ENCODE measurements at regions not wholly inside any gene's neighbourhood (a gene's known extent, or its start where the extent isn't known, plus 50 kb on each side); places are given as distances from the start of the nearest gene placed in this dataset.
"Not testable (repeated sequence)": the region's sequence is repeated elsewhere in the genome, so short reads cannot be mapped to it uniquely, and the experiment has no call there.

DNA sequence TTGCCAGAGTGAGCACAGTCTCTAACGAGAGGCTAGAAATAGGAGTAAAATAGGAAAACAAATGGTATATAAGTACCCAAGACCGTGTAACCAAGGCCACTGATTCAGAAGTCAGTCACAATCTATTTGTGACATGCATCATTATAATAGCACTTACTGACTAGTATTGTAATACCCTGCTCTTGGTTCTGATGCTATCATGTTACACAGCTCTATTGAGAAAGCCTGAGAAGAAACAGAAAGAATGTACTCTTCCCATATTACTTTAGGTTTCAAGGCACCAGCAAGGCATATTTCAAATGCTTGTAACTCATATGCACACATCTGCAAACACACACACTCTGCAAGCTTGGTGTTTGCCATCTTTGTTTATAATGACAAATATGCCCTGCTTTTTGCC is 746.4 kb downstream of the SLC4A3 start:
- in situ Hi-C loops (cut with MboI; ENCODE audit: low pct_unique_long_range_greater_than_20kb, low sequenced_read_pairs): no loop called here

DNA sequence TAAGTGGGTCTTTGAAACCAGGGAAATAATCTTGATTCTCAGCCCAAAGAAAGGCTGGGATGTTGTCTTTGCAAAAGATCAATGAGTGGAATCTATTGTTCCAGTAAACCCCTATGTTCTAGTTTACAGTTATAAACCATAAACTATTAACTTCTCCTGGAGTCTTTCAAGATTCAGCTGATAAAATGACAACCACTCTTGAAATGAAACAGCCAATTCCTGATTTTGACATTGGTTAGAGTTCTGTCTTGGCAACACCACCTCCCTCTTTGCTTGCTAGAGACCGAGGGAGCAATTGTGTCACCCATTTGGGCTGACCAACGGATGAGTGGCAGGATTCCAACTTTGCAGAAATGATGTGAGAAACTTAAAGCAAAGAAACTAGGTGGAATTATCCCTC is 746.9 kb downstream of the SLC4A3 start:
- DNase-seq: no peak
- in situ Hi-C loops (cut with MboI; ENCODE audit: low pct_unique_long_range_greater_than_20kb, low sequenced_read_pairs): no loop called here

More for the DNA sequence above, 746.4 kb downstream of the SLC4A3 start:
- no peak for DNase-seq

DNA sequence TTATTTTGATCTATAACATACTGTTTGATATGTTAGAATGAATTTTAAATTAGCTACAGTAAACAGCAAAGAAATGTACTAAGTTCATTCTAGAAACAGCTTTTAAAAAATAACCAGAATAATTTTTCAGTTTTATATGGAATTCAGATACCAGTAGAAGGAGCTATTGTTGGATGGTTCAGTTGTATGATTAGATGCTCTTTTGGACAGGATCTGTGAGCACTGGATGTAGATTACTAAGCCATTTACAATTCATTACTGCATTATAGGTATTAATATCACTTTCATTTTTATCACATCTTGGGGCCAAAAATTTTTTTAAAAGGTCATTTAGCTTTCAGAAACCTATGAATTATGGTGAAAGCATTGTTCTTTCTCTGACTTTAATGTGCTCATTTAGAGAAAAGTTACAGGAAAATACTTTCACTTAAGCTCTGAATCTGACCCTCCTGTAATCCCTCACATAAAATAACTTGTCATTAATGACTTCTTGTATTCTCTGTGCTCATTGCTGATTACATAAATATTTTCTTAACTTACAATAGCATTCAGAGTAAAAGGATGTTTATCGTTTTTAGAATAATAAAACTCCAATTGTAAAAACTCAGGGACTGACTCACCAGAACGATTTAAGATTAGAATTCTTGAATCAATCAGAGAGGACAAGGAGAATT is 750.2 kb downstream of the SLC4A3 start:
- no peak for DNase-seq
- in situ Hi-C loops (cut with MboI; ENCODE audit: low pct_unique_long_range_greater_than_20kb, low sequenced_read_pairs): no loop called here

DNA sequence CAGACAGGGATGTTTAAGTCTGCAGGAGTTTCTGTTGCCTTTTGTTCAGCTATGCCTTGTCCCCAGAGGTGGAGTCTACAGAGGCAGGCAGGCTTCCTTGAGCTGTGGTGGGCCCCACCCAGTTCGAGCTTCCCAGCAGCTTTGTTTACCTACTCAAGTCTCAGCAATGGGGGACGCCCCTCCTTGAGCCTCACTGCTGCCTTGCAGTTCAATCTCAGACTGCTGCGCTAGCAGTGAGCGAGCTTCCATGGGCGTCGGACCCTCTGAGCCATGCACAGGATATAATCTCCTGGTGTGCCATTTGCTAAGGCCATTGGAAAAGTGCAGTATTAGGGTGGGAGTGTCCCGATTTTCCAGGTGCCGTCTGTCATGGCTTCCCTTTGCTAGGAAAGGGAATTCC is 760.3 kb downstream of the SLC4A3 start:
- in situ Hi-C loops (cut with MboI; ENCODE audit: low pct_unique_long_range_greater_than_20kb, low sequenced_read_pairs); DNase-seq: not testable (repeated sequence)

DNA sequence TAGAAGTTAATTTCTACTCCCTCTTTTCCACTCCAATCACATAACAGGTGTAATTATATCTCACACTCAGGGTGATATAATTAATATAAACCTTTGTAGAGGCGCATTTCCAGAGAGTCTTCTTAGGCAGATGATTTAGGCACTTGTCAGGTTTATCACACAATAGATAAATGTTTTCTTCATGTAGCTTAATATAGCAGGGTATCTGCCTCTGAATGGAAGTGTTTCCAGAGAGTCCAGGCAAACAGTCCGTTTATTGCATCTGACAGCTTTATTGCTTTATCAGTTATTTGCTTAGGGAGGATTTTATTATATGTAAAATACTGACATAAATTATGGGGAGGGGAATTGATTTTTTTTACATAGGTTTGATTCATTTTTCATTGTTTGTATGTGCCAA is 766.3 kb downstream of the SLC4A3 start:
- in situ Hi-C loops (cut with MboI; ENCODE audit: low pct_unique_long_range_greater_than_20kb, low sequenced_read_pairs): no loop called here
- DNase-seq: no peak

DNA sequence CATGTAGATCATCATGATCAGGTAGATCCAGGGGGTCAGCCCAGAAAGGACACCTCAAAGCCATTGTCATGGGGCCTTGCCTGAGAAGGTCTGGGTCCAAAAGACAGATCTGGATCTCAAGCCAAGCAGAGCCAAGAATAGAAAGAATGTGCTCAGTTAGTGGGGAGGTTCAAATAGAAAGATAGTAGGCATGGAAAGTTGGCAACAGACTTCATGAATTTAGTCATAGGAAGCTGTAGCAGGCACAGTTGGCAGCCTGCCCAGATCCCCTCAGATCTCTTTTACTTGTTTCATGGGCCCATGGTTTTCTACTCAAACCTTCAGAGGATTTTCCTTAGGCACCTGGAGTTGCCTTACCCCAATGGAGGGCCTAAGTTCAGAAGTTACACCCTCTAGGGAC is 767.0 kb downstream of the SLC4A3 start:
- DNase-seq: no peak
- in situ Hi-C loops (cut with MboI; ENCODE audit: low pct_unique_long_range_greater_than_20kb, low sequenced_read_pairs): no loop called here

DNA sequence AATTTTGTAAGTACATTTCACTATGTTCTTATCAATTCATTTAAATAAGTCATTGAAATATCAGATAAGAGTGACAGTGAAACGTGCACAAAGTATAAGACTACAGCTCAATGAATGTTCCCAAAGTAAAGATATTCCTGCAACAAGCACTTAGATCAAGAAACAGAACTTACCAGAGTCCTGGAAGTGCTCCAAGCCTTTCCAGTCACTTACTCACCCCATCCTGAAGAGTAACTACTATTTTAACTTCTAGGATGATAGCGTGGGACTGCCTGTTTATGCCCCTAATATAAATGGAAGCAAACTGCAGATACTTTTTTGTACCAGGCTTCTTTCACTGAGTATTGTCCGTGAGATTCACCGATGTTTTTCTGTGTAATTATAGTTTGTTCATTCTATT is 768.9 kb downstream of the SLC4A3 start:
- in situ Hi-C loops (cut with MboI; ENCODE audit: low pct_unique_long_range_greater_than_20kb, low sequenced_read_pairs): no loop called here
- DNase-seq: no peak

DNA sequence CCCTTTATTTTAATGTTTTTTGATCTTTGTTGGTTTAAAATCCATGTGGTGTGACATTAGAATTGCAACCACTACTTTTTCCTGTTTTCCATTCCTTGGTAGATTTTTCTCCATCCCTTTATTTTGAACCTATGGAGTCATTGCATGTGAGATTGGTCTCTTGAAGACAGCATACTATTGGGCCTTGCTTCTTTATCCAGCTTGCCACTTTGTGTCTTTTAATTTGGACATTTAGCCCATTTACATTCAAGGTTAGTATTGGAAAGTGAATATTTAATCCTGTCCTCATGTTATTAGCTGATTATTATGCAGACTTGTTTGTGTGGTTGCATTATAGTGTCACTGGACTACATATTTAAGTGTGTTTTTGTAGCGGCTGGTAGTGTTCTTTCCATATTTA is 782.9 kb downstream of the SLC4A3 start:
- in situ Hi-C loops (cut with MboI; ENCODE audit: low pct_unique_long_range_greater_than_20kb, low sequenced_read_pairs): no loop called here
- no peak for DNase-seq

DNA sequence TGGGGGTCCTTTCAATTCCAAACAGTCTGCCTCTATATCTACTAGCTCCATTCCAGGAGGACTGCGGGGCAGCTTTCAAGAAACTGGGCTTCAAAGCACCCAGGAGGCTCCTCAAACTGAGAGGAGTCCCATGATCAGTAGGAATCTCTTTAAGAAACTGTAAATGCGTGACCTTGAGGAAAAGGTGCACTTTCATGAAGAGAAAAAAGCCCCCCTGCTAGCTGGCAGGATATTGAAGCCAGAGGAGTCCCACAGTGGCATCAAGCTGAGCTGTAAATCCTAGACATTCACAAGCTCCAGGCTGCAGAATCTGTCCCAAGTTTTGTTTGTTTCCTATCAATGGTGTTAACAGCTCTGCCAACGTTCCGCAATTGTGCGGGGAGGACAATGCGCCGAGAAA is 790.1 kb downstream of the SLC4A3 start:
- no peak for DNase-seq
- in situ Hi-C loops (cut with MboI; ENCODE audit: low pct_unique_long_range_greater_than_20kb, low sequenced_read_pairs): no loop called here

DNA sequence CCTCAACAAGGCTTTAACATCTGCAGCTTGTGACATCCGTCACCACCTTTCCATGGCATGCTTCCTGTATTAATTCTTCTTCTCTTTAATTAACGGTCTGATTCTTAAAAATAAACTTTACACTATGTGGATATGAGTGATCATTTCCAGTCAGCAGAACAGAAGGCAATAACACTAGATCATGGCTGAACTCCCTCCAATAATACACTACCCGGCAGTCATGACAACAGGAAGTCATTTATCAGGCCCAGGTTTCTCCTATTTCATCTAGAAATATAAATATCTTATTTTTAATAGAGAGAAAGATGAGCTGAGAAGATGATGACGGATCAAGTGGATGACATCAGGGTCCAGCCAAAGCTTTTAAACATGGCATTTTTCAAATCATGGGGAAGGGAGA is 792.2 kb downstream of the SLC4A3 start:
- in situ Hi-C loops (cut with MboI; ENCODE audit: low pct_unique_long_range_greater_than_20kb, low sequenced_read_pairs): no loop called here
- no peak for DNase-seq

DNA sequence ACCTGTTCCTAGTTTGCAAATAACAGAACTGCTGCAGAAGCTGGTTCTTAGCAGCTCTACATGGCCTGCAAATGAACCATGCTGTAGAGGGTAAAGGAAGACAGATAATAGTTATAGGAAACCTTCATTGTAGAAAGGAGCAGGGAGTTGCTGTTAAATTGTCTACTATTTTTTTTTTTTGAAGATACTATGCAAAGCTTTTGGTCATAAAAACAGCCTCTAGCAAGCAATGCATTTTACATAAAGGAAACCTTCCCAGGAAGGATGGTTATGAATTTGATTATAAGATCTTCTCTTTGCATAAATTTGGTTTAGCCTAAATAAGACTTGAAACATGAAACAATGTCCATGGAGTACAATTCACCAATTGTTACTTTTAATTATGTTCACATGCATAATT is 793.4 kb downstream of the SLC4A3 start:
- in situ Hi-C loops (cut with MboI; ENCODE audit: low pct_unique_long_range_greater_than_20kb, low sequenced_read_pairs): no loop called here
- DNase-seq: no peak

DNA sequence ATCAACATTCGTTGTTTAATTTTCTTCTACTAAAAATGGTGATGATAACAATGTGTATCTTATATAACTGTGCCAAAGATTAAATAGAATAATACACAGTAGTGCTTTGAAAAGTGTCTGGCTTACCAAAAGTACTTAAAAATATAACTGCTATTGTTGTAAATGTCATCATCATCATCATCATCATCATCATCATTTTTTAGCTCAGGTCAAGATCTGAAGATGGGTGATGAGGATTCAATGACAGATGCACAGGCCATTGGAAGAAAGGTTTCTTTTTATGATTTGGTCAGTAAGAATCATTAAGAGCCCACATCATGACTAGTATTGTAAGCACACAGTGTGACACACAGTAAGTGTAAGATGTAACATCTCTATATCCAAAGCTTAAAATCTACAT is 795.2 kb downstream of the SLC4A3 start:
- no peak for DNase-seq
- in situ Hi-C loops (cut with MboI; ENCODE audit: low pct_unique_long_range_greater_than_20kb, low sequenced_read_pairs): no loop called here

DNA sequence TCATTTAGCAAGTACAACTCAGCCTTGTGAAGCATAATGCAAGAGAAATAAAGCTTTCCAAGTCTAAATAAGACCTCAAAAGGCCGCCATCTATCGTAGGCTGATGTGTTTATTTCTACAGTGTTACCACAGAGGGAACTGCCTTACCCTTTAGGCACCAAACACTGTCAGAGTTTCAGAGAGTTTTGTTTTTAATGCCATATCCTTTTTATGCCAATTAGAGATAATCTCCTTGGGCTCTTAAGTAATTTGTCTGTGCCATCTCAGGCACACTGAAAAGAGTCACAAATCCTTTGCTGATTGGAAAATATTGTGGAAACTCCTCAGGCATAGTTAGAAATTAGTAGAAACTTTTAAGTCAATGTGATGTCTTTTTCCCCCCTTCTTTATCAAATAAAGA is 797.1 kb downstream of the SLC4A3 start:
- in situ Hi-C loops (cut with MboI; ENCODE audit: low pct_unique_long_range_greater_than_20kb, low sequenced_read_pairs): no loop called here
- no peak for DNase-seq

DNA sequence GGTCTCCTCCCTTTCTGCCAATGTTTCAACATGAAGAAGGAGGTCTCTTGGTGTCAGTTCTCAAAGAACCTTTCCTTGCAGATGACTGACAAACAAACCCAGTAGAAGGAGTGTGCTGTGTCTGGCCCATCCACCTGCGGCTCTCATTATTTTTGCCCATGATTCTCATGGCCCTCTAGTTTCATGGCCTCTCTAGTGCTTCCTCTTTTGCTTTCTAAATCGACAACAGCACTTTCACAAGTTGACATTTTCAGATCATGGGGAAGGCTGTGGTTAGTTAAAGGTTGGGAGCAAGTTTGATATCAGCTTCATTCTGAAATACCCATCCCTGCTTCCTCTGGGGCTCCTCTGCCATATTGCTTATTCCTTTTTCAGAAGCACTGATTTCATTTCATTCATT is 805.2 kb downstream of the SLC4A3 start:
- in situ Hi-C loops (cut with MboI; ENCODE audit: low pct_unique_long_range_greater_than_20kb, low sequenced_read_pairs): no loop called here
- no peak for DNase-seq

DNA sequence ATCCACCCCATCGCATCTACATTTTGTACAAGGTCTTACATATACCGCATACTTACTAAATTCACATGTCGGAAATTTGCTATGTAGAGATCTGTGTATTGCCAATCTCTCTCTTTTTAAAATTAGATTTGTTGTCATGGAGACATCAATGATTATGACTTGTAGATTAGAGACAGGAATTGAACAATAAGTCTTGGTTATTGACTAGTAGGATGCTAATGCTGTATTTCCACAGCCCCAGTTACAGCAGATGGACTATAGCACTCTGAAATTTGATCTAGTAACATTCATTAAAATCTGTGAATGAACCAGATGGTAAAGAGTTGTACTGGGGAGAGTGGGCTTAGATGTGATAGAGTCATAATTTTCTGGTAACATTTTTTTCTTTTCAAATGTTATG is 805.7 kb downstream of the SLC4A3 start:
- no peak for DNase-seq
- in situ Hi-C loops (cut with MboI; ENCODE audit: low pct_unique_long_range_greater_than_20kb, low sequenced_read_pairs): no loop called here

DNA sequence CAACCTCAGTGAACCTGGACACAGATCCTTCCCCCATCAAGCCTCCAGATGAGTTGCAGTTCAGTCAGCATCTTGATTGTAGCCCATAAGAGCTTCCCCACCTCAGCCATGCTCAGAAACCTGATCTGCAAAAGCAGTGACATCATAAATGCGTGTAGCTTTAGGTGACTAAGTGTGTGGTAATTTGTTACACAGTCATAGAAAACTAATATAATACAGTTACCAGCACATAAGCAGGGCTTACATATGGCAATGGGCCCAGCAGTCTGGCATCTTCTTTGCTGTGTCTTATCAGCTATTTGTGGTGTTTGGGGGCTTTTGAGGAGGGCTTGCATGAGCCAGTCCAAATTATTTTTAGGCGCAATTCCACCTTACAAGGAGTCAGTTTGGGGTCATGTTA is 807.0 kb downstream of the SLC4A3 start:
- in situ Hi-C loops (cut with MboI; ENCODE audit: low pct_unique_long_range_greater_than_20kb, low sequenced_read_pairs): no loop called here
- DNase-seq: no peak

DNA sequence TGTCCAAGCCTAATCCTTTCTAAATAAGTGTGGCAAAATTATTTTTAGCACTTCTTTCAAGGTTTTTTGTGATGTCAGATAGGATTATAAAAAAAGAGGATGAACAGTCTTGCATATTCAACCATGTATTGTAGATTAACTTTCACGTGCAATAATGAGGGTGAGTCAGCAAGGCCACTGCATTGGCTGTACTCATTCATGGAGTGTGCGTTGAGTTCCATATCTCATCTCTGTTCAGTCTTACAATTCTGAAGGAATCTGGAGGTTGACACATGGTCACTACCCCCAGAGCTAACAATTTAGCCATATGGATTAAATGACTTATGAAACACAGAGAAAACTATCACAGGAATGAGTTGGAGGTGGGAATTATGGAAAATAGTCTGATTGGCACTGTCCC is 810.5 kb downstream of the SLC4A3 start:
- in situ Hi-C loops (cut with MboI; ENCODE audit: low pct_unique_long_range_greater_than_20kb, low sequenced_read_pairs): no loop called here
- no peak for DNase-seq

DNA sequence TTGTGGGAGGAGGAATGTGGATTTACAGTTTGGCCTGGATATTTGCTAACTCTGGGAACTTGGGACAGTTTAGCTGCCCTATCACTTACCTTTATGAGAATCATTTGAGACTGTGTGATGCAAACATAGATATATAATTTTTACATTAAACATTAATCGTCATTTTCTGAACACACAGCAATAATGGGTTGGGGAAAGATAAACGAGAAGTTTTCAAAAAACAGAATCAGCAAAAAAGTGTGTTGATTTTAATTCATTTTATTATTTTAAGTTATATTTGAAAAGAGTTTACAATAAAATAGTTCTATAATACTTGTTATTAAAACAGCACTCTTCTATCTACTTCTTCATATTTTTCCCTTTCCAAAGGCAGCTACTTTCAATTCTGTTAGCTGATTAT is 813.3 kb downstream of the SLC4A3 start:
- in situ Hi-C loops (cut with MboI; ENCODE audit: low pct_unique_long_range_greater_than_20kb, low sequenced_read_pairs): no loop called here
- DNase-seq: no peak

DNA sequence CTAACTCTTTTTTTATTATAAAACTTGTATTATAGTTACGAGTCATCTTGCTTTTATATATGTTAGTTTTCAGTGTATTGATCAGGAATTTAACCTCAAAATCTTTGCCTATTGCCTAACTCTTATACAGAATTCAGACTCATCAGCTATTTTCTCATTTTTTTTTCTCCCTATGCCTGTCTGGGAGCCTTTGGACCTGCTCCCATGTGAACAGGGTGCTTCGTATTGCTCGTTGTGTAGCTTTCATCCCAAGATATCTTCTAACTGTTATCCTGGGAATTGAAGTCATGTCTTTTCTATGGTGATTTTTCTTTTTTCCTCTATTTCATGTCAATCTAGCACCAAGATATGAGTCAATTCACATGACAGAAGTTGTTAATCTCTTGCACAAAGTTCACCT is 814.0 kb downstream of the SLC4A3 start:
- no peak for DNase-seq
- in situ Hi-C loops (cut with MboI; ENCODE audit: low pct_unique_long_range_greater_than_20kb, low sequenced_read_pairs): no loop called here

DNA sequence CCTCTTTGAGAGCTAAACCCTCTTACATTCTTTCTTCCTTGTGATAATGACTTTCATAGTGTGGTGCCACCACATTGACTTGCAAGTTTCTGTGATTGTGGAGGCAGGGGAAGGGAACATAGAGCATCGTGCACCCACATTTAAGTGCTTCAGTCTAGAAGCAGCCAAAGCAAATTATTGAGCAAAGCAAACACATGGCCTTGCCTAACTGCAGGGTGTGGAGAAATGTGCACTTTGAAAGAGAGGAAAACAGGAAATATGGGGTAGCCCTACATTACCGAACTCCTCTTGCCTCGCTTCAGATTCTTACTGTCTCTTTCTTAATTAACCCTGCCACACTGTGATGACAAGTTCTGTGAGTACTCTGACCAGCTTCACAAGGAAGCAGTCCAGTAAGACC is 814.6 kb downstream of the SLC4A3 start:
- no peak for DNase-seq
- in situ Hi-C loops (cut with MboI; ENCODE audit: low pct_unique_long_range_greater_than_20kb, low sequenced_read_pairs): no loop called here

DNA sequence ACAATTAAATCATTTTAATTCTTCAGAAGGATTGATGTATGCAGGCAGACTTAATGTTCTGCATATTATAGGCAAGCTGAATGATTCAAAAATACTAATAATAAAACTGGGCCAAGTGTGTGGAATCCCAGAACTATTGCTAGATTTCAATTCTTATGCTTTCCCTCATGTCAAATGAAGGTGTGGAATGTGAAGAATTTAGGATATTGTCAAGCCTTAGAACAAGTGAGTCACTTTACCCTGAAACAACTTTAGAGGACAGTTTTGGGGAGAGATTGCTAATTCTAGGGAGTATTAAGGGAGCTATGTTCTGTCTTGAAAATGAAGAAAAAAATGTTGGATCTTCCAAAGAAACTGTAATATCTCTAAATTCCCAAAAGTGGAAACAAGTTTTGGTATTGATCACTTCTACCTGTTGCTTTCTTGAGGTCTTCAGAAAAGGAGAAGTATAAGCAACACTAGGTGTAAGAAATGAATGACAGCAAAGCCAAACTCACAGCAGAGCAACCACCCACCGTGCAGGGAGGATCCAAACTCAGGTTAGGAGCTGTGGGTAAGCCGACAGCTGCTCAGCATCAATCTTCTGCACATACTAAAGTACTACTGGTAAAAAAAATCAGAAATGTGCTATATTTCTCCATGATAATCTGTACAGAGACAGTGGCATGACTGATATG is 818.1 kb downstream of the SLC4A3 start:
- in situ Hi-C loops (cut with MboI; ENCODE audit: low pct_unique_long_range_greater_than_20kb, low sequenced_read_pairs): no loop called here
- no peak for DNase-seq
